Prostate gland (tissue), 2 donors: ENCODE measurements at regions not wholly inside any gene's neighbourhood (a gene's known extent, or its start where the extent isn't known, plus 50 kb on each side); places are given as distances from the start of the nearest gene placed in this dataset.

Source experiments
- CTCF ChIP-seq, 4 experiments: fragments of 200-600 bp in 2 of 4; fragments of 450-650 bp in 2 of 4; sonication (generic) in 2 of 4; IDR thresholded peaks; 1 replicate in 3 of 4; 2 replicates in 1 of 4; pipeline ENCODE4 v1.5.1; 2016 to 2019; ENCODE audit warnings: antibody characterized with exemption in 4 of 4, mild to moderate bottlenecking in 2 of 4, moderate library complexity in 2 of 4
- POLR2A ChIP-seq: fragments of 450-650 bp; IDR thresholded peaks from one replicate; pipeline ENCODE4 v1.6.1; 2016; ENCODE audit warnings: antibody characterized with exemption, mild to moderate bottlenecking
- POLR2AphosphoS5 ChIP-seq: sonication (generic); formaldehyde crosslinking; IDR thresholded peaks from one replicate; pipeline ENCODE4 v1.6.1; 2017; ENCODE audit warnings: antibody characterized with exemption

GRCh38 chr14:44154874-44155273 is 352.2 kb downstream of the FSCB start:
- TF ChIP-seq POLR2A, result no peak
- TF ChIP-seq CTCF (IDR thresholded peaks at IDR 0.05), result no peak
- TF ChIP-seq POLR2AphosphoS5, result no peak
